HG03432 (cell line): ENCODE measurements at regions not wholly inside any gene's neighbourhood (a gene's known extent, or its start where the extent isn't known, plus 50 kb on each side); places are given as distances from the start of the nearest gene placed in this dataset.
A peak's percentile ranks its signal among the peaks of the same experiment; 100 is the strongest.
"Not testable (repeated sequence)": the region's sequence is repeated elsewhere in the genome, so short reads cannot be mapped to it uniquely, and the experiment has no call there.

Source experiments
- ATAC-seq: cut with Tn5 transposase; IDR thresholded peaks from one replicate; pipeline ENCODE4 v1.9.1; 2021; ENCODE audit warnings: mild to moderate bottlenecking, moderate library complexity; ENCODE audit not compliant: unreplicated experiment

DNA sequence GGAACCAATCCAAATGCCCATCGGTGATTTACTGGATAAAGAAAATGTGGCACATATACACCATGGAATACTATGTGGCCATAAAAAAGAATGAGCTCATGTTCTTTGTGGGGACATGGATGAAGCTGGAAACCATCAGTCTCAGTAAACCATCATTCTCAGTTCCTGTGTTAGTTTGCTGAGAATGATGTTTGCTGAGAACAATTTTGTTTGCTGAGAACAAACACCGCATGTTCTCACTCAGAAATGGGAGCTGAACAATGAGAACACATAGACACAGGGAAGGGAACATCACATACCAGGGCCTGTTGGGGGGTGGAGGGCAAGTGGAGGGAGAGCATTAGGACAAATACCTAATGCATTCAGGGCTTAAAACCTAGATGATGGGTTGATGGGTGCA lies 185.5 kb downstream of the ANXA1 start:
- not testable (repeated sequence) for ATAC-seq

DNA sequence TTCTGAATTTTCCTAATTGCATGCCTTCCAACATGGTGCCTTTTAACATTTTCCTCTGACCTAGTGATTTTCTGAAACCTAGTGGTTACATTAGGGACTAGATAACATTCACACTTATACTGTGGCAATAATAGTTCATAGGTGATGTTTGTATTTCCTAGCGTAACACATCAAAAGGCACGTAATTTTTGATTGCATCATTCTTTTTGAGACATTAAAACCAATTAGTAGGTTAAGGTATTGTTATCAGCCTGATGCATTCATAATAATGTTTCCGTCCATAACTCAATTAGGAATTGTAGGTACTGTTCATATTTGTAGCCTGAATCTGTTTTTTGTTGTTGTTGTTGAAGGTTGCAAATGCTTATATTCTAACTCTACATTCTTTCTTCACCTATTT lies 192.4 kb downstream of the ANXA1 start:
- no peak for ATAC-seq

DNA sequence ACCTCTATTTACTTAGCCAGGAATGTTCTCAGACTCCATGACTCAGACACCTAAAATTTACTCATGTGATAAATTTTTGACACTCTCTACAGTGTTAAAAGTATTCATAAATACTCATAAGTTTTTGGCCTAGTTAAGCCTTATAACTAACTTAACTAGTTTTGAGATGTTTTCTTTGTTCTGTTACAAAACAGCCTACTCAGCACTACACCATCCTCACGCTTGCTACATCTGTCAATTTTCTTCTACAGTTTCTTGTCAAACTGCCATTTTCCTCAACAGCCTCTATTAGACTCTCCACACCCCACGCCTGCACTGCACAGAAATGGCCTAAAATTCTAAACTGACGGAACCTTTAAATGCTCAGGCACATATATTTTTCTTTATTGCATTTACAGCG lies 195.5 kb downstream of the ANXA1 start:
- no peak for ATAC-seq

DNA sequence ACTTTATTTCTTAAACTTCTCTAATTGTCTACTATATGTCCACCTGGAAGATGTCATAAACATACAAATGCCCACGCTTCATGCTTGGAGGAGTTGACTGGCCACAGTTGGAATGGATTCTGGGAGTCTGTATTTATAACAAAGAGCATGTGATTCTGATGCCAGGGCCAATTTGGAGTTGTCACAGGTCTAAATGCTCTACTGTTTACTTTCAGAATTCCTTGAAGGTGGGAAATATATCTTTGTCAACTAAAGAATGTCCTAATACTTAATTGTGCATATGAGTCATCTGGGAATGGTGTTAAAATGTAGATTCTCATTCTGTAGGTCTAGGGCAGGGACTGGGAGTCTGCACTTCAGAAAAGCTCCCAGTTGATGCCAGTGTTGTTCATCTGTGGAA lies 196.1 kb downstream of the ANXA1 start:
- ATAC-seq, result no peak

DNA sequence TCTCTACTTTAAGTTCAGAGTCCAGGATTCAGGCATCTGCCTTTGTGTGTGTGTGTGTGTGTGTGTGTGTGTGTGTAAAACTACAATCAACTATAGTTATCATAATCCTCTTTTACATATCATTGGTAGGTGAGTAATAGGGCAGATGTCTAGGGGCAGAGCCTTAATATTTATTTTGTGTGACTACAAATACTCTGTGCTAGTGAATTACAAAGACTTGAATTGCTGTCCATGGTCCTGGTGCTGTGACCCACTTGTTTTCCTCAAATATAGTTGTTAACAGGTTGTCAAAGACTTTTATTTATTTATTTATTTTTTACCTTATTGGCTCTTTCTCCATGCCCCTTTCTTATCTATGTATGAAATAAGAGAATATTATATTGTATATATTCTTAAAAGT lies 196.8 kb downstream of the ANXA1 start:
- no peak for ATAC-seq

DNA sequence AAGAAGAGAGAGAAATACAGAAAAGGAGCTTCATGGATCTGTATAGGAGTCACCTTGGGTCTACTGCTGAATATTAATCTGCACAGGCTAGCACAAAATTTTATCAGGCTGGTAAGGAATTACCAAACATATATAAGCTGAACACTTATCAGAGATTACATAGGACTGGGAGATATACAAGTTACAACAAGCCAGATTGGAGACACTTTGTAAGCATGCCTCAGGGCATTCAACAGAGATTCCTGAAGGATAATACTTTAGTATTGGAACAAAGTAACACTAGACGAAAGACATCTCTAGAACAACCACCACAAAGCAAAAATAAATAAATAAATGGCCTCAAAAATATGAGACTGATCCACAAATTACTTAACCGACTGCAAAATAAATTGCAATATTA lies 197.8 kb downstream of the ANXA1 start:
- no peak for ATAC-seq

DNA sequence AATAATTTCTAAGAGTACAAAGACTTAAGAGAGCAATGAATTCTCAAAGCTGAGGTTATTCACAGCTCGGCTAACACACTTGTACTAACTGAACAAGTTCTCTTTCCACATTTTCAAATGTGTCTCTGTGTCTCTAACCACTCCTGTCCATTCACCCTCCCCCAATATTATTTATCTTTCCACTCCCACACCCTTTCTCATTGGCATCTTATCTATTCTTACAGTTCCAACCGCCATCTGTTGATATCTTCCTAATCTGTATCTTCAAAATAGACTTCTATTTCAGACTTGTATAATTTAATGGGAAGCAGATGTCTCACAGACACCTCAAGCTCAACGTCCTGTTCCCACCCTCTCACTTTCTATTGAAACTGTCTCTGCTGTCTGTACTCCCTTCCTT lies 205.9 kb downstream of the ANXA1 start:
- no peak for ATAC-seq

DNA sequence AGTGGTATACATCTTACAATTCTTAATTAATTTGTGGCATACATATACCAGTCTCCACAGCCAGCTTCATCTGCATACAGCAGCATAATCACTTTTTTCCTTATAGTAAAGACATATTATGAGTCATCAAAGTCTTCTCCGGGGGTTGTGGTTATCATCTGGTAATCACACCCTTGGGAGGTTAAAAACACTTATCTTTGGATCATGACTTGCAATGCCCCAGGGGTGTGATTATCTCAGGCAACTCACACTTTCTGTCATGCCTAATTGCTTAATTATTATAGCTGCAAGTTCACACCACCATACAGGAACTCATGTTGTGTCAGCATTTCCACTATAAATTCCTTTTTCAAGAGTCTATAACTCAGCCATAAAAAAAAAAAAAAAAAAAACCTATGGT lies 218.4 kb downstream of the ANXA1 start:
- no peak for ATAC-seq

DNA sequence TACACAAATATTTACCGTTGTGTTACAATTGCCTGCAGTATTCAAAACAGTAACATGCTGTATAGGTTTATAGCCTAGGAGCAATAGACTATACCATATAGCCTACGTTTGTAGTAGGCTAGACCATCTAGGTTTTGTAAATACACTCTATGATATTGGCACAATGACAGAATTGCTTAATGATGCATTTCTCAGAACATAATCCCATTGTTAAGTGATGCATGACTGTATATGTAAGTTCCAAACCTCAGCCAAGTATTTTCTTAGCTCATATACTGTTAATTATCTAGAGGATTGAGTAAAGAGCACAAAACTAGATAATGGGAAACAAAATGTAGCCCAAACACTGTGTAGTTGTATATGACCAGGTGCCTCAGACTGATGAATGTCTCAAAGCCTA lies 220.1 kb downstream of the ANXA1 start:
- no peak for ATAC-seq

DNA sequence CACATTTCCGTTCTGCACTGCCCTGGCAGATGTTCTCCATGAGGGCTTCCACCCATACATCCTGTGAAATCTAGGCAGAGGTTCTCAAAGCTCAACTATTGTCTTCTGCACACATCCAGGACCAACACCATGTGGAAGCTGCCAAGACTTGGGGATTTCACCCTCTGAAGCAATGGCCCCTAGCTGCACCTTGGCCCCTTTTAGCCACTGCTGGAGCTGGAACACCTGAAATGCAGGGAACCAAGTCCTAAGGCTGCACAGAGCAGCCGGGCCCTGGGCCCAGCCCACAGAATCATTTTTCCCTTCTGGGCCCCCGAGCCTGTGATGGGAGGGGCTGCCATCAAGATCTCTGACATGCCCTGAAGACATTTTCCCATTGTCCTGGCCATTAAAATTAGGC lies 228.7 kb downstream of the ANXA1 start:
- no peak for ATAC-seq

DNA sequence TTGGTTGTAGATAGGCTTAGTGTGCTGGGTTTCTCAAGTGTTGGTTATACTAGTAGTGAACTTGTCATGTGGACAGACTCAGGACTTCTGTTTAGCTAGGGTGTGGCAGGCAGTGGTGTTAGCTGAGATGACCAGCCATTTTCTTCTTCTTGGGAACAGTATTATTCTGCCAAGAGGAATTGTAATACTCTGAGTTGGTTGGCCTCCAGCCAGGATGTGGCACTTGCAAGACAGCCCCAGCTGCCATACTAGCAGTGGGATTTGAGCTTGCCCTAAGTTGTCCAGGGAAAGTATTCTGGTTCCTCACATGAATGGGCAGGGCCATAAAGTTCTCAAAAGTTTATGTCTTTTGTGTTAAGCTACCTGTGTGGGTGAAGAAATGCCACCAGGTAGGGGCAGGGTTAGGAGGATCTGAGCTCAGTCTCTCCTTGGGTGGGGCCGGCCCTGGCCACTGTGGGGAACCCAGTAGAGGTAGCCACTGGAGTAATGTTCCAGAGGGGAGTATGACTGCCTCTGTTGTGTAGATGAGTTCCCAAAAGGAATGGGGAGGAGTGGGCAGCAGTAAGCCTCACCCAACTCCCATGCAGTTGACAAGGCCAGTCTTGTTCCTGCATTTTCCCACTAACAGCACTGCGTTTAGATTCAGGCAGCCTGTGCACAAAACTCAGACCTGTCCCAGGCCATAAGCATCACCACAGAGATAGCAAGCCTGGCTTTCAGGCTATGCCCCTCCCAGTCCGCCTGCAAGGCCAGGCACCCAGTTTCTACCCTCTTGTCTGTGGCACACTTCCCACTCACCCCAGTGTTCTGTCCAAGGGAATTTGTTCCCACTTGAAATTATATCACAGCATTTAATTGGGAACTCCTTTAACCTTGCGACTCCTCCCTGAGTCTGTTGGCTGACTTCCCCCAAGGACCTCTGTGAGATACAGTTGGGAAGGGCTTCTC lies 250.7 kb downstream of the ANXA1 start:
- ATAC-seq, result no peak

DNA sequence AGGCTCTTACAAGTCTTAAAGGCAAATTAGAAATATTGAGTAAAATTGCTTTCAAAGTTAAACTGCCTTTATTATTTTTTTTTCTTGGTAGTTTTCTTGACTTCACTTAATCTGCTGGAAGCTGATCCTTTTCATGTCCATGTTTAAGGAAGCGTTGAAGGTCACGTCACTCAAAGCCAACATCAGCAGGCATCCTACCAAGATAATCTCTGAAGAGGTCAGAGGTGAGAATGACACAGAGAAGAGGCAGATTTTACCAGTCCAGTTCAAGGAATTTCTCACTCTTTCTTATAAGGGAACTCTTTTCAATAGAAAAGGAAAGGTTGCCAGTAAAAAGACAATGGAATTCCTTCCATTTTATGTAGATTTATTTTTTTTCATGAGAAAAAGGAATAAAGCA lies 259.8 kb downstream of the ANXA1 start:
- ATAC-seq, result no peak

DNA sequence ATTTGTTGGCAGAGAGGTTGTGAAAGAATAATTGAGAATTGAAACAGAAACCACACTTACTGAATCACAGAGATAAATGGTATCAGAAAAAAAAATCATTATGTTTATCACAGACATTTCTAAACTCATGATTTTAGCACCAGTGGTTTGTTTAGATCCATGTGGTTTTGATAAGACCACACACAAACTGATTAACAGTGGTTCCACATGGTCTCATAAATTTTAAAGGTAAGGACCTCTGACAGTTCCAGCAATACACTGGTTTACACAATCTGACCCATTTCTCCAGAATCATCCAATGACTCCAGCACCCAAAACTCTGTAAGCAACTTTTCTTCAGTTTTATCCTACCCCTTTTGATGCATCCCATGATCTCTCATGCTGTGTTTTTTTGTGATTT lies 261.2 kb downstream of the ANXA1 start:
- no peak for ATAC-seq

DNA sequence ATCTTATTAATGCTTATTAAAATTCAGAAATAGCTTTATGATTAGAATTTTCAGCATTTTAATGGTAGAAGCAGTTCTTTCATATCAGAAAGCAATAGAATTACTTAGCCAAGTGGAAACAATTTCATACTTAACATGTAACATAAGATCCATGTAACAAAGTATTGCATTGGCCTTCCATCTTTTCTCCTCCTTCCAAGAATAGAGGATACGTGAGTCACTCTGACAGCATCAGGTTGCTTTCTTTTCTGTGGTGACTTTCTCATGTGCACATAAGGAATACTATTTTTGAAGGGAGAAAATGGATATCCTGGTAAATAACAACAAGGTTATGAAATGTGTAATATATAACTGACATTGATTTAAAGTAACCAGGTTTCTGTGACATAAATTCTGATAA lies 272.2 kb downstream of the ANXA1 start:
- ATAC-seq, result no peak

DNA sequence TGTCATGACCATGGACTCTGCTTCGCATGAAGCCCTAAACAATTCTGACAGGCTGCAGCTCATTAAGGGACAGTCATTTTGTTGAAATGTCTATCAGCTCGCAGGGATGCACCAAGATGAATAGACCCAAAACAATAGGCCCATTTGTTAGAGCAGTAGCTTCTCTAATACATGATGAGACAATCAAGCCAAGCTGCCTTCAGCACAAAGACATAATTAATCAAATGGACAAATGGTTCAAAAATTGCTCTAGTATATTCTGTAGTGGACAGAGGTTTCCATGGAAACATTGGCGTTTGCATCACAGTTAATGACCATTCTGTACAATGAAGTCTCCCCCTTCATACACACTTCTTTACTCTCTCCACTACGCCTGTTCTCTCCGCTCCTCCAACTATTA lies 274.6 kb downstream of the ANXA1 start:
- no peak for ATAC-seq

DNA sequence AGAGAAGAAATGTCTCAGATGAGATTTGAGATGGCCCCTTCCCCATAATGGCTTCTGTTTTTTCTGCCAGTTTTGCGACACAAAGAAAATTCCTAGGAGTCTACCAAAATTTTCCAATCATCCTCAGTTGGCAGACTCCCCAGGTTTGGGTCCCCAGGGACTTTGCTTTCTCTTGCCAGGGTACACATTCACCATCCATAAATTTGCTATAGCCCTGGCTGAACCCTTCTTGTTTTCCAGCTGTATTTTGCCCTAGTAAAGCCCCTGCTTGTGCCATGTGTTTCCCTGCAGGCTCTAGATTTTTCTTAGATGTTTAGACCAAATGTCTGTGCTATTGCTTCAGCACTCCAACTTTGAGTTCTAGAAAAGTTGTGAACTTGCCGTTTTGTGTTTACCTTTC lies 283.2 kb downstream of the ANXA1 start:
- no peak for ATAC-seq

DNA sequence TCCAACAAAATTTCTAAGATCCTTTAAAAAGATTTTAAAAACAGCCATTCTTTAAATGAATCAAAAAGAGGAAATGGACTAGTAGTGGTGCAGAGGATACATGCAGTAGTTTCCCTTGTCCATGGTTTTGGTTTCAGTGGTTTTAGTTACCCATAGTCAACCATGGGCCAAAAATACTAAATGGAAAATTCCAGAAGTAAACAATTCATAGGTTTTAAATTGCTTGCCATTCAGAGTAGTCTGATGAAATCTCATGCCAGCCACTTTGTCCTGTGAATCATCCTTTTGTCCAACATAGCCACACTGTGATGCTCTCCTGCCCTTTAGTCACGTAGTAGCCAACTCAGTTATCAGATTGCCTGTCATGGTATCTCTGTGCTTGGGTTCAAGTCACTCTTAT lies 286.1 kb downstream of the ANXA1 start:
- peak; percentile 80 for ATAC-seq

DNA sequence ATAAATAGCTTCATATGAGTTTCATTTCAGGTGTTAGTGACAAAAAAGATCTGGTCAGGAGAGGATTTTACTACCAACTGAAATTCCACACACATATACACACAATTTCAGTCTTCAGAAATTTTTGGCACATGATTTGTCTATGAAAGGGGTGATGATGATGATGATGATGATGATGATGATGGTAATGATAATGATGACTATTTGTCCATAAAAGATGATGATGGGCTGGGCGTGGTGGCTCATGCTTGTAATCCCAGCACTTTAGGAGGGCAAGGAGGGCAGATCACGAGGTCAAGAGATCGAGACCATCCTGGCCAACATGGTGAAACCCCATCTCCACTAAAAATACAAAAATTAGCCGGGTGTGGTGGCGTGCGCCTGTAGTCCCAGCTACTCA lies 288.2 kb downstream of the ANXA1 start:
- ATAC-seq, result not testable (repeated sequence)

DNA sequence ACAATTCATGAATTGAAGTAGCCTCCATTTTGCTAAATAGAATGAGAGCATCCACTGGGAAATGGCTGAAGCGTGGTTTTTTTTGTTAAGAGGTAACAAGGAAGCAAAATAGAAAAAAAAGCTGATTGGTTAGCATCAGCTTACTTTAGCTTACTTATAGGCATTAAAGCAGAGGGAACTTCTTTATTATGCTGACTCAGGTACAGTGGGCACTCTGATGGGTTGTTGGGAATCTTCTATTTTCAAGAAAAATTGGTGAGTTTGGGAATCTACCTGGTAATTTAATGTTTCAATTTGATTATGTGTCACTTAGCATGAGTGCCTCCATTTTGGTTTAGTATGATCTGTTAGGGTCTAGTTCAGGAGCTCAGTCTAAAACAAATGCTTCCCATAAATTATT lies 289.6 kb downstream of the ANXA1 start:
- no peak for ATAC-seq

DNA sequence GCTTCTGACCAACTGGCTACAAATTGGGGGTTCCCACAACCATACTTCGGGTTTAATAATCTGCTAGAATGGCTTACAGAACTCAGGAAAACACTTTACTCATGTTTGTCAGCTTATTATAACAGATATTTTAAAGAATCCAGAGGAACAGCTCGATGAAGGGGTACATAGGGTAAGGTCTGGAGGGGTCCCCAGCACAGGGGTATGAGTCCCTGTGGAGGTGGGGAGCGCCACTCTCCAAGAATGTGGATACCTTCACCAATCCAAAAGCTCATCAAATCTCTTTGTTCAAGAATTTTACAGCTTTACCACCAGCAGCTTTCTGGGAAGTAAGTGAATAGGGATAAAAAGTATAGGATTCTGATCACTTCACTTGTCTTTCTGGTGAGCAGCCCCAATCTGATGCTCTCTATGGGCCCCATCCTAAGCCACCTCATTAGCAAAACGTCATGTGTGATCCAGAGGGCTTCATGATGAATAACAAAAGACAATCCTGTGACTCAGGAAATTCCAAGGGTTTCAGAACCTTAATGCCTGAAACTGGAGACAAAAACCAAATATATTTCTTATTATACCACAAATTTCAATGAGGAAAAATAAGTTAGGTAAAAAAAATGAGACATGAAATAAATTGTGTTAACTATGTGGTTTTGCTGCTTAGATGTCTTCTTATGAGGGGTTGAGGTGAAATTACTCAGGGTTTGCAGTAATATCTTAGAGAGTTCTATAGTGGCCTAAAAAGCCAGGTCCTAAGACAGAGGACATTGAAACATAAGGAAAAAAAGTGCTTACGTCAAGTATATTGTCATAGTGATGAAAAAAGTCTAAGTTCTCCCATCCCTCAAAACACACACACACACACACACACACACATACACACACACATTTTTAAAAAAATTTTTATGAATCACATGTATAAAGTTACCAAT lies 290.5 kb downstream of the ANXA1 start:
- no peak for ATAC-seq

DNA sequence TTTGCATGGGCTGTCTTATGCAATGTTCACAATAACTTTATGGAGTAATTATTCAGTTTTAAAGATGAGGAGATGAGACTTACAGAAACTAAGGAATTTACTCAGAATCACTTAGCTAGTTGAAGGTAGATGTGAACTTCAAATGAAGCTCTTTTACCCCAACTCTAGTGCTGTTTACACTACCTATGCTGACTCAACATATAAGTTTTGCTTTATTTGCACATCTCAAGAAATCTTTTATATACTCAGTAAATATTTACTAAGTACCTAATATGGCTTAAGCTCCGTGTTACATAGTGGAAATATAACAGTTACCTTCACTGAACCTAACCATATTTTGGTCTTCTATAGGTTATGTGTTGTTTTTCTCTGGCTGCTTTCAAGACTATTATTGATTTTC lies 293.2 kb downstream of the ANXA1 start:
- ATAC-seq, result no peak

DNA sequence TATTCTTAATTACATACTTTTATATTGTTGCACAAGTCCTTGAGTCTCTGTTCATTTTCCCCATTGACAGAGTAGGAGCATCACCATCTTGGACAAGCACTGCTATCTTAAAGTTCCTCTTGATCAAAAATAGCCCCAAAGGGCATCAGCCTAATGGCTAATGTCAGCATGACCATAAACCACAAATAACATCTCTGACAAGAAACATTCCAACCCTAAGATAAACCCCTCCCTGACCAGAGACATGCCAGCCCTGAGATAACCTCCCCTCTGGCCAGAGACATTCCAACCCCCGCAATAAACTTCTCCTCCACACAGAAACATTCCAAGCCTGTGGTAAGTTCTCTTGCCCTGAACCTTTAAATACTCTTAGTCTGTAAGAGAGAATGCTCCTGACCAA lies 293.7 kb downstream of the ANXA1 start:
- ATAC-seq, result not testable (repeated sequence)
